Vagina (tissue), 2 donors: ENCODE measurements at regions not wholly inside any gene's neighbourhood (a gene's known extent, or its start where the extent isn't known, plus 50 kb on each side); places are given as distances from the start of the nearest gene placed in this dataset.

ENCODE experiments used
- CTCF ChIP-seq, 3 experiments: fragments of 450-650 bp in 2 of 3; fragments of 200-600 bp in 1 of 3; sonication (generic) in 1 of 3; IDR thresholded peaks; one replicate each; pipeline ENCODE4 v1.5.1; 2017 to 2019; ENCODE audit warnings: antibody characterized with exemption in 3 of 3, mild to moderate bottlenecking in 2 of 3, moderate library complexity in 2 of 3
- POLR2AphosphoS5 ChIP-seq, 2 donors: sonication (generic); formaldehyde crosslinking; IDR thresholded peaks; one replicate each; pipeline ENCODE4 v1.9.0; 2017; ENCODE audit warnings: antibody characterized with exemption in 2 of 2, mild to moderate bottlenecking in 2 of 2, low read depth in 1 of 2; ENCODE audit not compliant: insufficient read depth in 1 of 2

- TF ChIP-seq CTCF (IDR thresholded peaks at IDR 0.05), result no peak
- no peak for TF ChIP-seq POLR2AphosphoS5 (IDR thresholded peaks at IDR 0.05; ENCODE audit: insufficient read depth in 1 of 2, low read depth in 1 of 2)
Measured at GRCh38 chr16:29313559-29314048, 92.9 kb downstream of the NPIPB11 start.
